HG03442 (cell line): ENCODE measurements at regions not wholly inside any gene's neighbourhood (a gene's known extent, or its start where the extent isn't known, plus 50 kb on each side); places are given as distances from the start of the nearest gene placed in this dataset.

Experiments
- ATAC-seq: cut with Tn5 transposase; IDR thresholded peaks from one replicate; pipeline ENCODE4 v1.9.1; 2021; ENCODE audit warnings: mild to moderate bottlenecking, moderate library complexity; ENCODE audit not compliant: unreplicated experiment

DNA sequence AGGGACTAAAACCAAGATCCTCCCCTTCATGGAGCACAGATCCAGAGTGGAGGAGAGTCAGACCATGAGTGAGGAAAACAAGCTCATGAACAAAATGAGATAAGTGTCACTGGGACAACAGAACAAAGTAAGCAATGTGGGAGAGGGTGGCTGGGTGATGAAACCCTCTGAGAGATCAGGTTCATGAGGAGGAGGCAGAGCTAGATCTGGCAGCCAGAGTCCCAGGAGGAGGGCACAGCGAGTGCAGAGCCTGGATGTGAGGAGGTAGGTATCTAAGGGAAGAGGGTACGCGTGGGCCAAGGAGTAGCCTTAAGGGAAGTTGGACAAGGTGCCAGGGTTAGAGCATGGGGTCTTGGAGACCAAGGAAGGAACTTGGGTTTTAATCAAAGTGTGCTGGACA lies 1311.9 kb downstream of the UQCRFS1 start:
- ATAC-seq = no peak

- no peak for ATAC-seq
These were observed 1316.9 kb downstream of the UQCRFS1 start for GRCh38 chr19:27896091-27896490.

DNA sequence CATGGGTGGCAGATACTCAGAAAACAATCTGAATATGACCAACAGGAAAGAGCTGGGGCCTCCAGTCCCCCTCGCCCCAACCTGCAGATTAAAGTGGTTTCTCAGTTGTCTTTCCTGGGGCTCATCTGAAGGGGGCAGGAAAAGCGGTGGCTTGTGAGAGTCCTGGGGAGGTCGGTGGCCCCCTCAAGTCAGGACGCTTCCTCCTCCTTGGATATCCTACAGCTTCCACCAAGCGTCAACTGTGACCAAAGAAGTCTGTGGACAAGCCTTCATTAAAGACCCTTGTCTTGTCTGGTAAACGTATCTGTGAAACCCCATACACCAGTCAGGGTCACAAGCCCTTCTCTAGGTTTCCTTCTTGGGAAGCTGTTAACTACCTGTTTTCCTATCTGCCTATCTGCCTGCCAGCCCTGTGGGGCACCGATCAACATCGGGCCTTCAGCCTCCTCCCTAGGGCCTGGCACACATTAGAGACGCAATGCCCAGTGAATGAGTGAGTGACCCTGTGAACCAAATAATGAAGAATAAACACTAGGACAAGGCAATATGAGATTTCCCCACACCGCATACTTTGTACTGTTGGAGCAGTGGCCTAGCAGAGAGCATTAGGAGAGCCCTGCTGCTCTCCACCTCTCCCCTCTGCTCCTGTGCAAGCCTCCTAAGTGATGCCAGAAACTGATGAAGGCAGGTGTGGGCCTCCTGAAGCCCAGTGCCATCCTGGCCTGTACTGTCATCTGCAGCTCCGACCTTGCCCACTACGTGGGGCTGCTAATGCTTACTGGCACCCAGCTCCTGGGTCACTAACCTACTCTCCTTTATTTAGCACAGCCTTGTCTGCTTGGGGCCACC lies 1317.8 kb downstream of the UQCRFS1 start:
- no peak for ATAC-seq

DNA sequence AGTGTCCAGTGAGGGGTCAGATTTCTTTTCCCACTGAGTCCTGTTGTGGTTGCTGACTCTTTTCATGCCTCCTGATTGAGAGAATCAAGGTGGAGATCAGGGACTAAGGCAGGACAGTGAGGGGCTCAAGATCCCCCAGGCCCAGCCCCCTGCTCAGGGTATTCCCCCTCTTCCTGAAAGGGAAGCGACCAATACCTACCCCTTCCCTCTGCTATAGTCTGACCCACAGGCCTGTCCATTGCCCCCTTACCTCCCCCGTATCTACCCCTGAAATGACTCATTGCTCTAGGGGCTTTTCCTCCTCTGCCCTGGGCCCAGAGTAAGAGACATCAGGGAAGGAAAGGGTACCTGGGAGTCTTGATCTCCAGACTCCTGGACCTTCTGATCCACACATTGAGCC lies 1320.5 kb downstream of the UQCRFS1 start:
- ATAC-seq = no peak

- no peak for ATAC-seq
These were observed 1321.5 kb downstream of the UQCRFS1 start for GRCh38 chr19:27891411-27891810.

DNA sequence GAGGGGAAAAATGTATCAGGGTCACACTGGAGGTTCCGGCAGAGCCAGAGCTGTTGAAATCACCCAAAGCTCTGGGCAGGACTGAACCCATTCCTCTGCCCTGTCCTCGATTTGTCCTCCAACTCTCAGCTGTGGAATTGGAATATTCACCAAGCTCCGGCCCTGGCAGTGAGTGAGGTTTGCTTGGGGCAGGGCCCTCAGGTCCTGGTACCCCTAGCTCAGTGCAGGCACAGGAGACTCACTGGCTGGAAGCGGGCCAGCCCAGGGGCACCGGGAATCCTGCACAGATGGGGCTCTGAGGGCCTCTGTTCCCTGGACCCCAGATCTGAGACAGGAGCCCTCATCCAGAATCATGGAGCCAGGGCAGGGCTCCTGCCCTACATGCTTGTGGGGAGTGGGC lies 1322.3 kb downstream of the UQCRFS1 start:
- no peak for ATAC-seq

DNA sequence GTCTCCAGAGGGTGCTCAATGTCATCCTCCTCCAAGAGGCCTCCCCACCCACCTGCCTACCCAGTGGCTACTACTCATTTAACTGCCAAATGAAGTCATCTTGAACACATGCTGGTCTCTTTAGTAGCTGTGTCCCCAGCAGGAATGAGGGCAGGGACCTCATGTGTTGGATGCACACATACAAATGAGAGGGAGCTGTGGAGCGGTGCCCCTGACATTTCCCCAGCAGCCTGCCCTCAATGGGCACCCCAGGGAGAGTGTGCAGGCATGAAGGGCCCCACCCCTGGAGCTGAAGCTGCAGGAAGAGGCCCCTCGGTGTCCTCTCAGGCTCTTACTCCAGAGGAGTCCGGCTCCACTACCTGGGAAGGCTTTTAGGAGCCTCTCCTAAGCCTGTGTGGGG lies 1322.7 kb downstream of the UQCRFS1 start:
- ATAC-seq = no peak

DNA sequence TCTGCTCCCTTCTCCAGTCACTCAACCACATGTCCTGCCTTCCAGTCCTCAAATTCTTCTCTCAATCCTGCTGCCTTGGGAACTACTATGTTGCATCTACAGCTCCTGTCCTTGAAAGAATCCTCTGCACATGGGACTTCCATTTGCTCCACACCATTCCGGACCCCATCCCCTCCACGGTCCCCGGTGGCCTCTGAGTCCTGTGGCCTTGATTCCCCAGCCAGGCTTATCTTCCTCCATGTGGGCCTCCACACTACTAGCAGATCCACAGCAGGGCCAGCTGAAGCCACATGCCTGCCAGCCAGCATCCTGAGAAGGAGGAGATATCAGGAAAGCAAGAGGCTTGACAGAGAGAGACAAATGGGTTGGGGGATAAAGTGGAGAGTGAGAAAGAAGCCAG lies 1323.8 kb downstream of the UQCRFS1 start:
- no peak for ATAC-seq

DNA sequence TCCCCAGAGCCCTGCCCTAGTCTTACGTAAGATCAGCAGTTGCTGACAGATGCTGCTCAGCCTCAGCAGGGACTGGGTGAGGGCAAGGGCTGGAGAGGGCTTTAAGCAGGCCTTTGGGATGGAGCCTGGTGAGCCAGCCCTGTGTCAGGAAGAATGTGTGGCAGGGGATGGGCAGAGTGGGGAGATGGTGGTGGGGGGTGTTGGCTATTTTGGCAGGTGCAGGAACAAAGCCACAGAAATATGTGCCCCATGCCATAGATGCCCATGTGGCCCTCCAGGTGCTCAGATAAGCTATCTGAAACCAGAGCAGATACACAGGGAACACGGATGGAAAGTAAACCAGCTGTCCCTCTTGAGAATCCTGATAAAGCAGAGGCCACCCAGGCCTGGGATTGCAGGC lies 1325.0 kb downstream of the UQCRFS1 start:
- ATAC-seq = no peak

DNA sequence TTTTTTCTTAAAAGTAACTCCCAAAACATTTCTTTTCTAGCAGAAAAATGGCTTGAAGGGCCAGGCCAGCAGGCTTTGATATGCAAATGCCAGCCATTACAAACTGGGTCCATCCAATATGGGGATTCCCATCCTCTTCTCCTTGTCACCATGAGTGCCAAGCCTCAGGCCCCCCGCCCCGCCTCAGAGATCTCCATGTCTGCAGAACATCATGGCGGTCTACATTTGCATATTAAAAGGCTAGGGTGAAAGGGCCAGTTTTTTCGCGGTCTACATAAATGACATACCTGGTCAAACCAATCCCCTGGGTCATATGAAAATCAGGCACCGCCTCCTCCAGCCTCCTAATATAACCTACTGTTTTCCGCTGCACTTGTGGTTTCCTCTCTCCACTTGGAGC lies 1327.6 kb downstream of the UQCRFS1 start:
- ATAC-seq = no peak

DNA sequence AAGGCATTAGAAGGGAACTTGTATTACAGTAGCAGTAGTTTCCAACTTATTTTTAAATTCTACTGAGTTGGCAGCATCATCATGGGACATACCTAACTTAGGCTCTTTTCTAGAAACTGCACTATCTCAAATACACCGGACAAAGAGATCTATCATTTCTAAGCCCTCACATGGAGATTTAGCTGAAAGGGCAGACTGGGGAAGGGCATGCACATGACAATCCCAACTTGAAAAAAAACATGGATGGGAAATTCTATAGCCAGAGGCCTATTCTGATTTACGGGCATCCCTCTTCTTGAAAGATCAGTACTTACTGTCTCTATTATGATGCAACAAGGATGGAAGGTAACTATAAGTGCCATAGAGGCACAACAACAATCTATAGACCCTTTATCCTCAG lies 1328.6 kb downstream of the UQCRFS1 start:
- ATAC-seq = no peak

GRCh38 chr19:27881213-27881612 lies 1331.7 kb downstream of the UQCRFS1 start:
- ATAC-seq = no peak

DNA sequence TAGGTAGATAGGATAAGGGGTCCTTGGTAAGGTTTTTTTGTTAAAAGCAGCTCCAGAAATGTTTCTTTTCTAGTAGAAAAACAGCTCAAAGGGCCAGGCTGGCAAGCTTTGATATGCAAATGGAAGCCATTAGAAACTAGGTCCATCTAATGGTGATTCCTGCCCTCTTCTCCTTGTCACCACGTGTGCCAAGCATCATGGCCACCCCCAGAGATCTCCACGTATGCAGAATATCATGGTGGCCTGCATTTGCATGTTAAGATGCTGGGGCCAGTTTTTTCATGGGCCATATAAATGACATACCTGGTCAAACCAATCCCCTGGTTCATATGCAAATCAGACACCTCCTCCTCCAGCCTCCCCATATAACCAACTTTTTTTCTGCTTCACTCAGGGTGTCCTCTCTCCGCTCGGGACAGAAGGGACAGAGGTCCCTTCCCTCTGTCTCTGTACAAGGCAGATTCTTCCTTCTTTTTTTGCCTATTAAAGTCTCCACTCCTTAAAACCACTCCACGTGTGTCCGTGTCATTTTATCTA lies 1335.9 kb downstream of the UQCRFS1 start:
- ATAC-seq = no peak

DNA sequence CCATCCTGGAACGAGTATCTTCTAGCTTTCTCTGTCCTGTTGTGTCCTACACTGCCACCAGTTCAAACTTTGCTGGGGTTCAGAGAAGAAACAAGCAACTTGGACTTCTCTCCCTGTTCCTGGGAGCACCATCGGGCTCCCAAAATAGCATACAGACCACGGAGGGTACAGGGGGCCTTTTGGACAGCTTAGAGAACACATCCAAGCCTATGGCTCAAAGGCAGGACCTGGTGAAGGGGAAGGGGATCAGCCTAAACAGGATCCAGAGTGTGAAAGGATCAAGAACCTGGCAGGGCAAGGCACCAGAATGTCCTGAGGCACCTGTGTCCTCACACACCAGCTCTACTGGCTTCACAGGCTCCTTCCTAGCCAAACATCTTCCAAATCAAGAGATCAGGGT lies 1336.5 kb downstream of the UQCRFS1 start:
- ATAC-seq = no peak

GRCh38 chr19:27872370-27872769 lies 1340.6 kb downstream of the UQCRFS1 start:
- no peak for ATAC-seq

- ATAC-seq = no peak
These were observed 1342.7 kb downstream of the UQCRFS1 start for GRCh38 chr19:27870293-27870692.

GRCh38 chr19:27868007-27868406 lies 1344.9 kb downstream of the UQCRFS1 start:
- no peak for ATAC-seq

DNA sequence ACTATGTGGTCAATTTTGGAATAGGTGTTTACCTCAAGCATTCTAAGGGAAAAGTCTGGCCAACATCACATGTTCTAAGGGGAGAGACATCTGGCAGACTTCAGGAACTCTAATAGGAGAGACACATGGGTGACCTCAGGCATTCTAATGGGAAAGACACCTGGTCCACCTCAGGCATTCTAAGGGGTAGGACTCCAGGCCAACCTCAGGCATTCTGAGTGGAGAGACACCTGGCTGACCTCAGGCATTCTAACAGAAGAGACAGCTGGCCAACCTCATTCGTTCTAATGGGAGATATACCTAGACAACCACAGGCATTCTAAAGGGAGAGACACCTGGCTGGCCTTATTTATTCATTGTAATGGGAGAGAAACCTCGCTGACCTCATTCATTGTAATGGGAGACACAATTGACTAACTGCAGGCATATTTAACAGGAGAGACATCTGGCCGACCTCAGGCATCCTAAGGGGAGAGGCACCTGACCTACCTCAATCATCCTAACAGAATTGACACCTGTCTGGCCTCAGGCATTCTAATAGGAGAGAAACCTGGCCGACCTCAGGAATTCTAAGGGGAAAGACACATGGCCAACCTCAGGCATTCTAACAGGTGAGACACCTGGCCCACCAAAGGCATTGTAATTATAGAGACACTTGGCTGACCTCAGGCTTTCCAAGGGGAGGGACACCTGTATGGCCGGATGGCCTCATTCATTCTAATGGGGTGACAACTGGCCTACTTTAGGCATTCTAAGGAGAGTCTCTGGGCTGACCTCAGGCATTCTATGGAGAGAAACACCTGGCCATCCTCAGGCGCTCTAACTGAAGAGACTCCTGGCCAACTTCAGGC lies 1346.8 kb downstream of the UQCRFS1 start:
- ATAC-seq = no peak

GRCh38 chr19:27861411-27861975 lies 1351.5 kb downstream of the UQCRFS1 start:
- no peak for ATAC-seq

GRCh38 chr19:27860309-27860934 lies 1352.5 kb downstream of the UQCRFS1 start:
- ATAC-seq = no peak

- no peak for ATAC-seq
These were observed 1353.3 kb downstream of the UQCRFS1 start for GRCh38 chr19:27859689-27860088.
